Inflammatory macrophage treated with lipopolysaccharide for 1 hour (primary cell): ENCODE measurements at regions not wholly inside any gene's neighbourhood (a gene's known extent, or its start where the extent isn't known, plus 50 kb on each side); places are given as distances from the start of the nearest gene placed in this dataset.

Source experiments
- DNase-seq, 2 donors: peaks; one replicate each; pipeline ENCODE4 v3.0.0-alpha.2; 2020 to 2022

DNA sequence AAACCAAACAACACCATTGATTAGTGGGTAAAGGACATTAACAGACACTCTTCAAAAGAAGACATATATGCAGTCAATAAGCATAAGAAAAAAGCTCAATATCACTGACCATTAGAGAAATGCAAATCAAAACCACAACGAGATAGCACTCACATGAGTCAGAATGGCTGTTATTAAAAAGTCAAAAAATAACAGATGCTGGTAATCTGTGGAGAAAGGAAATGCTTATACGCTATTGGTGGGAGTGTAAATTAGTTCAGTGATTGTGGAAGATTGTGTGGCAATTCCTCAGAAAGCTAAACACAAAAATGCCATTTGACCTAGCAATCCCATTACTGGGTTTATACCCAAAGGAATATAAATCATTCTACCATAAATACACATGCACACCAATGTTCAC is 182.6 kb downstream of the TRPC6 start:
- DNase-seq, result no peak

DNA sequence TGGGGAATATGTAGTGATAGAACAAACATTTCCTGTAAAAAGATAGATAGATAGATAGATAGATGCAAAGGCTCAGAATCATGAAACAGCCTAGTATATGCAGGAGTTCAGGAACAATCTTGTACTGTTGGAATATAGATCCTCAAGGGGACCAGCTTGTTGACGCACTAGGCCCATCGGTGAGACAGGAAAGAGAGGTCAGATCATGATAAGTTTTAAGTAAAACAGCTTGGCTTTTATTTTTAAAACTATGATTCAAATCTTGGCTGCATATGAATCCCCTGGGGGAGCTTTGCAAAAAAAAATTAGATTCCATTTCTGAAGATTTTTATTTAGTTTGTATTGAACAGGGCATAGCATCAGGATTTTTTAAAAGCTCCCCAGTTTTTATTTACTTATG is 185.8 kb downstream of the TRPC6 start:
- DNase-seq, result no peak

DNA sequence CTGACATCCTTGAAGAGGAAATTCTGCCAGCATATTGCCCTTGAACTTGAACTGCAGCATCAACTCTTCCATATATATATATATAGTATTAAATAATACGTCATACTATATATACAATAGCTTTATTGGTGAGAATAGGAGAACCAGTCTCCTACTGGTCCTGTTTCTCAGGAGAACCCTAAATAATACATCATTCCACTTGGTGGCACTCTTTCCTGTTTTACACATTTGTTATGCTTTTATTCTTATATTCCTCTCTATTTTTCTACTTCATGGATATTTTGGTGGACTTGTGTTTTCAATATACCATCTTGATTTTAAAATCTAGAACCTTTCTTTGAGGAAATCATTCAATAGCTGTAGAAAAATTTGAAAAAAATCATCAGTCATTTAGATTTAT is 193.3 kb downstream of the TRPC6 start:
- no peak for DNase-seq

GRCh38 chr11:101369835-101370234 is 214.0 kb downstream of the TRPC6 start:
- DNase-seq, result no peak

DNA sequence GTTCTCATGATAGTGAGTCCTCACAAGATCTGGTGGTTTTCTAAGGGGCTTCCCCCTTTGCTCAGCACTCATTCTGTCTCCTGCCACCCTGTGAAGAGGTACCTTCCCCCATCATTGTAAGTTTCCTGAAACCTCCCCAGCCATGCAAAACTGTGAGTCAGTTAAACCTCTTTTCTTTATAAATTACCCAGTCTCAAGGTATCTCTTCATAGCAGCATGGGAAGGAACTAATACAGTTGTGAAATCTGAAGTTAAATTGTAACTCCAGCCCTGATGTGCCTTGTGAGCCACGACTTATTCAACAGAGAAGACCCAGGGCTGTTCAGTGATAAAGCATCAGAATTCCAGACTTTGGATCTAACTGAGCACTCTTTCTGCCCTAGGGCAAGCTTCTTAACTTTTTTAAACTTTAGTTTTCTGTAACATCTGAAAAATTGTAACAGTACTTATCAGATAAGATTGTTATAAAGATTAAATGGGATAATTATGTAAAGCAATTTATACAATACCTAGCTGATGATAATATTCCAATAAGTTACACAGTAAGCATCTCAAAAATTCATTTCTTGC is 220.0 kb downstream of the TRPC6 start:
- no peak for DNase-seq

DNA sequence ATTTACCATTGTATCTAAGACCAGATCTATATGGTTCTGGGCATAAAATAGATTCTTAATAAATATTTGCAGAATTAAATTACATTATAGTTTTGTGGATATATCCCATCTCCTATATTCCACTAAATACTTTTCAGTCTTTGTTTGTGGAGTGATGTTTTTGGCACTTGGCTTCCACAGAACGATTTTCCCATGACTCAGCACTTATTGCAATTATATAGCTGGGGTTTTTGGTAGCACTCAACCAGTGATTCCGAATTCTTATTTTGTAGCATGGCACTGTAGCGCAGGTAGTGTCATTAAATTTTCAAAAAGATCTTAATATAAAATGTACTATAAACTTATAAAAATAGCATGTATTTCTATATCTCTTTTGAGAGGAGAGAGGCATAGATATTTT is 221.2 kb downstream of the TRPC6 start:
- no peak for DNase-seq

DNA sequence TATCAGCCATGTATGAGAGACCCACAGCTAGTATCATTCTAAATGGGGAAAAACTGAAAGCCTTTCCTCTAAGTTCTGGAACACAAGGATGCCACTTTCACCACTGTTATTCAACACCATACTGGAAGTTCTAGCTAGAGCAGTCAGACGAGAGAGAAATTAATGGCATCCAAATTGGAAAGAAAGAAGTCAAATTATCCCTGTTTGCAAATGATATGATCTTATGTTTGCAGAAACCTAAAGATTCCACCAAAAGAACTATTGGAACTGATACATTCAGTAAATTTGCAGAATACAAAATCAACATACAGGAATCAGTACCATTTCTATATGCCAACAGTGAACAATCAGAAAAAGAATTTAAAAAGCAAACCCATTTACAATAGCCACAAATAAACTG is 226.0 kb downstream of the TRPC6 start:
- DNase-seq, result no peak

GRCh38 chr11:101354801-101355200 is 225.2 kb upstream of the PGR start:
- DNase-seq, result no peak

GRCh38 chr11:101348786-101349185 is 219.2 kb upstream of the PGR start:
- DNase-seq, result no peak

- DNase-seq, result no peak
These were observed 217.0 kb upstream of the PGR start for GRCh38 chr11:101346591-101346990.

DNA sequence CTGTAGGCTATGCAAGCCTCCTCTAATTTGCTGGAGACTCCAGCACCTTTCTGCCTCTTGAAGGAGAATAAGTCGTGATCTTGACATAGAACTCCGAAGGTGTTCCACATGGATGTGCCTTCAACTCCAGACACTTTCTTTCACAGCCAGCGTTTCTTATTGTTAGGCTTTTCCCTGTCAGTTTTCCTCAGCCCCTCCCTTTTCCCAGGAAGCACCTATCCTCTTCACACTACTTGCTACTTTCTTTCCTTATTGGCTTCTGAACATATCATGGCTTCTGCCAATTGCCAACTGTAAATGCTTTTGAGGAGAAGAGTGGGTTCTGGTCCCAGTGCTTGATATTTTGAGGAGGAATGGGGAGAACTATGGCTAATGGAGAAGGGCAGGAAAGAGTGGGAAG is 216.3 kb upstream of the PGR start:
- DNase-seq, result no peak

GRCh38 chr11:101342307-101342706 is 212.7 kb upstream of the PGR start:
- DNase-seq, result no peak

DNA sequence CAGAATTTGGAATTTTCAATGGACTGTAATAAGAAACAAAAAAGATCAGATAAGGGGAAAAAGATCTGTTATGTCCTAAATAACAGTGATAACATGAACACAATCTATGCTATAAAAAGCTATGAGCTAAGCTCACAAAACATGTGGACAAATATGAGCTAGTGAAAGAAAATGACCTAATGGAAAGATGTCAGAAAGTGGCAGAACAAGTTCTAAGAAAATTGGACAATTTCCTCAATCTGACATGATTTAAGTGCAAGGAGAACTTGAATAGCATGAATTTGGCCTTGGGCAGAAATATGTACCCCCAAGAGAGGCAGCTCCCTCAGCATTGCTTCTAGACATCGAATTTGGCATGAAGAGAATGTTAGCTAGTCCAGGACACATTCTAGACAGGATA is 212.0 kb upstream of the PGR start:
- no peak for DNase-seq

DNA sequence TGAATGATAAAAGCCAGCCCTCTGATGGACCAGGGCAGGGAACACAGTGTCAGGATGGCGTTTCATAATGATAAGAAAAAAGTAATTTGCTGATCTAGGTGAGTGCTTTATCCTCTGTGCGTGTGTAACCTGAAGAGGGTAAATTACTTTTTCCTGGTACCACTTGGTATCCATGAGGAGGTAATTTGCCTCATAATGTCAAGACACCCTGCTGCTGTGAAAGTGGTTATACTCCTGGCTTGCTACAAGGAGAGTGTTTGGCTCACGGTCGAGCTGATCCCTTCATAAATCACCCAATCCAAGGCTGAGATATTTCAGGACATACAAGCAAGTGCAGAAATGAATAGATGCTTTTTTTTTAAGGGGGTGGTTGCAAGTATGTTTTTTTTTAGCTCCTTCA is 207.2 kb upstream of the PGR start:
- no peak for DNase-seq

DNA sequence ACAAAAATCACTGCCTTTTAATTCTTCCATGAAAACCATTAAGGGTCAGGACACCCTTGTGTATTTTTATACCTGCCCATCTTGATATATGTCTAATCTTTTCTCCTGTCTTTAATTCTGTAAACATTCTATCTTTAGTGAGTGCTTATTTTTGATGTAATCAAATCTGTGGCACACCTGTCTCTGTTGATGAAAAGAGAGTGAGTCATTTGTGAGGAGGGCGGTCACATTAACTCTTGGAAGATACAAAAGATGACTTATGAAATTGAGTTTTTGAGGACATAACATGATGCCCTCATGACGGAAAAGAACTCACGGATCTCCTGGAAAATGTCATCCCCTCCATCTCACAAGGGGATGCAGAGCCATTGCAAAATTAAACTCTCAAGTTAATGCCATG is 206.5 kb upstream of the PGR start:
- DNase-seq, result no peak

GRCh38 chr11:101334581-101334980 is 205.0 kb upstream of the PGR start:
- DNase-seq, result no peak

DNA sequence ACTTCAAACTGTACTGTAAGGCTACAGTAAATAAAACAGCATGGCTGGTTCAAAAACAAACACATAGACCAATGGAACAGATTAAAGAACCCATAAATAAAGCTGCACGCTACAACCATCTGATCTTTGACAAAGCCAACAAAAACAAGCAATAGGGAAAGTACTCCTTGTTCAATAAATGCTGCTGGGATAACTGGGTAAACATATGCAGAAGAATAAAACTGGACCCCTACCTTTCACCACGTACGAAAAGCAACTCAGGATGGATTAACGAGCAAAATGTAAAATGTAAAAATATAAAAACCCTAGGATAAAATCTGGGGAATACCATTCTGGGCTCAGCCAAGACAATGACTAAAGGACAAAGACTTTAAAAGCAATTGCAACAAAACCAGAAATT is 201.8 kb upstream of the PGR start:
- no peak for DNase-seq

GRCh38 chr11:101327908-101328307 is 198.3 kb upstream of the PGR start:
- DNase-seq, result peak in 1 of 2 donors; percentile 3

GRCh38 chr11:101326141-101326540 is 196.5 kb upstream of the PGR start:
- no peak for DNase-seq

DNA sequence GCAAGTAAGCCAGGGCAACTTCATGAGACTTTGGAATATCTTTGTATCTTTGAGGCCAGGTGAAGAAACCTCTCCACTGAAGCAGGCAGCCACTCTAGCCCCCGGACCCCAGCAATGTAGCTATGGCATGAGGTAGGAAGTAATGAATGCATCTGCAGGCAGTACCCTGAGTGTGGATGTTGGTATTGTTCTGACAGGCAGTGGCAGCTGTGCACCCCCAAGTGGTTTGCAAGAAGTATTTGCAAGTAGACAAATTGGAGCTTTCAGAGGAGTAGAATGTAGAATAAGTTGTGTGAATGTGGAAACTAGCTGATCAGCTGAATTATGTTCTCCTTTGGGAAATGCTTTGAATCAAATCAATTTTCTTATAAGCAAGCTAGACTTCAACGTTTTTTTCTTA is 194.4 kb upstream of the PGR start:
- DNase-seq, result no peak

DNA sequence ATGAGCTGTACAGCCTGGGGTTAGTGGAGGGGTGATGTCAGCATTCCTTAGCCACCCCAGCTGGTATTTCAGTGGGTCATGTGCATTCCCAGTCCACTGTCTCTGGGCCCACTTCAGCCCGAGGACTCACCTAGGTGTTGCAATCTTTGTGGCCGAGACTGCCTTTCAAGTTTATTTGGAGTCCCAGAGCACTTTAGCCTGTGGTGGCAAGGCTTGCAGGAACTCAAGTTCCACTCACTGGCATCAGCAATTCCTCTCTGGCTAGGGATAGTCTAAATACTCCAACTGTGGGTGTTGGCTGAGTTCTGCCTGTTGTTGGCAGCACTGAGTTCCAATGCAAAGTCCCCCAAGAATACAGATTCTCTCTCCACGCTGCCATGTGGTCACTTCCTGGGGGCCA is 191.6 kb upstream of the PGR start:
- no peak for DNase-seq

DNA sequence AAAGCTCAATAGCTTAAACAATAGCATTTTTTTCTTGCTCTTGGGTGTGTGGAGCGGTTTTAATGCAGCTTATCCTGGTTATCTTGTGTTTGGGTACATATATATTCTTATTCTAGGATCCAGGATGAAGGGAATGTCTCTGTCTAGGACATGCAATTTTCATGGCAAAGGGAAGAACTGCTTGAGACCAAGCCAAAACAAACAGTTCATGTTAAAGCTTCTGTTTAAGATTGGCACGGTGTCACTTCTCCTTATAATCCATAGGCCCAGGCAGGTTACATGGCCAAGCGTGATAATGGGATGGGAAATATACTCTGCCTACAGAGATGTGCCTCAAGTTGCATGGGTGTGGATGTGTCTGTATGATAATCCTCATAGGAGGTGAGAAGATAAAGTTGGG is 177.1 kb upstream of the PGR start:
- DNase-seq, result no peak

GRCh38 chr11:101305496-101305895 is 175.9 kb upstream of the PGR start:
- DNase-seq, result no peak

- DNase-seq, result no peak
These were observed 169.6 kb upstream of the PGR start for GRCh38 chr11:101299210-101299609.

DNA sequence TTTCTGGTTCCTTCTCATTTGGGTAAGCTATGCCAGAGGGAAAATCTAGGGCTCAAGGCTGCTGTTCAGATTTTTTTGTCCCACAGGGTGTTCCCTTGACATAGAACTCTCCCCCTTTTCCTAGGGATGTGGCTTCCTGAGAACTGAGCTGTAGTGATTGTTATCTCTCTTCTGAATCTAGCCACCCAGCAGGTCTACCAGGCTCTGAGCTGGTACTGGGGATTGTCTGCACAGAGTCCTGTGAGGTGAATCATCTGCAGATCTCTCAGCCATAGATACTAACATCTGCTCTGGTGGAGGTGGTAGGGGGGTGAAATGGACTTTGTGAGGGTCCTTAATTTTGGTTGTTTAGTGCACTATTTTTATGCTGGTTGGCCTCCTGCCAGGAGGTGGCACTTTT is 167.3 kb upstream of the PGR start:
- DNase-seq, result no peak

DNA sequence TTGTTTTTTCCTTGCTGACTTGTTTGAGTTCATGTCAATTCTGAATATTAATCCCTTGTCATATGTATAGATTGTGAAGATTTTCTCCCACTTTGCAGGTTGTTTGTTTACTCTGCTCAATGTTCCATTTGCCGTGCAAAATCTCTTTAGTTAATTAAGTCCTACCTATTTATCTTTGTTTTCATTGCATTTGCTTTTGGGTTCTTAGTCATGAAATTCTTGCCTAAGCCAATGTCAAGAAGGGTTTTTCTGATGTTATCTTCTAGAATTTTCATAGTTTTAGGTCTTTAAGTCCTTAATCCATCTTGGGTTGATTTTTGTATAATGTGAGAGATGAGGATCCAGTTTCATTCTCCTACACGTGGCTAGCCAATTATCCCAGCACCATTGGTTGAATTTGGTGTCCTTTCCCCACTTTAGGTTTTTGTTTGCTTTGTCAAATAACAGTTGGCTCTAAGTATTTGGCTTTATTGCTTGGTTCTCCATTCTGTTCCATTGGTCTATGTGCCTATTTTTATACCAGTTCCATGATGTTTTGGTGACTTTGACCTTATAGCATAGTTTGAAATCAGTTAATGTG is 163.1 kb upstream of the PGR start:
- DNase-seq, result no peak
